ENCODE measurements at regions not wholly inside any gene's neighbourhood (a gene's known extent, or its start where the extent isn't known, plus 50 kb on each side); places are given as distances from the start of the nearest gene placed in this dataset.

DNA sequence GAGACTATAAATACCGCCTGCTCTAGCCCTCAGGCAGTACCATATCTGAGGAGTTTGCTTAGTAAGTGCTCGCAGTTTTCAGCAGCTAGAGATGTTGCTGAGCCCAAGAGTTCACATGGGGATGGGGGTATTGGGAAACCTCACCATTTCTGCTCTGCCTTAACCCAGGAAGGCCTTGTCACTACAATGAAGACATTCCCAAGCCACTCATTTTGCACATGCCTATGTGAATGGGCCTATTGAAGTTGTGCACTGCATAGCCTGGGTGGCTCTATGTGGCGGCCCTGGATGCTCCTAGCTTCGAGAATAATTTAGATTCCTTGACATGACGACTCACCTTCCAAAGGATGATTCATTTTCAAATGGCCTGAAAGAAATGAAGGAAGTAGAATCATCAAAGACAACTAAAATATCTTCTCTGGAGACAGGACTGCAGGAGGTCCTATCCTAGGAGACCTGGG, 163.4 kb downstream of the ADAMTS15 start:
- Histone ChIP-seq H3K9me3 (no peaks in the 10 kb centered on the region), H3K36me3 (no peaks in the 10 kb centered on the region), H3K4me1 (peaks cover 17 to 30% of the 10 kb centered on the region in 2 donors), H3K27me3 (no peaks in the 10 kb centered on the region), H3K4me3 (no peak overlapping the region), H3K27ac (peak overlapping the region in 1 of 4 donors; percentile 73)
- DNase-seq, result no peak
- no peak for ATAC-seq
- TF ChIP-seq POLR2A (IDR thresholded peaks at IDR 0.05), result no peak
- TF ChIP-seq, protein P1, sequence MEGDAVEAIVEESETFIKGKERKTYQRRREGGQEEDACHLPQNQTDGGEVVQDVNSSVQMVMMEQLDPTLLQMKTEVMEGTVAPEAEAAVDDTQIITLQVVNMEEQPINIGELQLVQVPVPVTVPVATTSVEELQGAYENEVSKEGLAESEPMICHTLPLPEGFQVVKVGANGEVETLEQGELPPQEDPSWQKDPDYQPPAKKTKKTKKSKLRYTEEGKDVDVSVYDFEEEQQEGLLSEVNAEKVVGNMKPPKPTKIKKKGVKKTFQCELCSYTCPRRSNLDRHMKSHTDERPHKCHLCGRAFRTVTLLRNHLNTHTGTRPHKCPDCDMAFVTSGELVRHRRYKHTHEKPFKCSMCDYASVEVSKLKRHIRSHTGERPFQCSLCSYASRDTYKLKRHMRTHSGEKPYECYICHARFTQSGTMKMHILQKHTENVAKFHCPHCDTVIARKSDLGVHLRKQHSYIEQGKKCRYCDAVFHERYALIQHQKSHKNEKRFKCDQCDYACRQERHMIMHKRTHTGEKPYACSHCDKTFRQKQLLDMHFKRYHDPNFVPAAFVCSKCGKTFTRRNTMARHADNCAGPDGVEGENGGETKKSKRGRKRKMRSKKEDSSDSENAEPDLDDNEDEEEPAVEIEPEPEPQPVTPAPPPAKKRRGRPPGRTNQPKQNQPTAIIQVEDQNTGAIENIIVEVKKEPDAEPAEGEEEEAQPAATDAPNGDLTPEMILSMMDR (IDR thresholded peaks at IDR 0.05 in 4 of 5, conservative IDR thresholded peaks at IDR 0.05 in 1 of 5), result no peak
- intact Hi-C loops (cut with DNase I; ENCODE audit: low total_unique reads), result no loop called here
- in situ Hi-C loops (cut with MboI; ENCODE audit: low sequenced_read_pairs in 4 of 4), result no loop called here

GRCh38 chr11:130612291-130612851, 163.9 kb downstream of the ADAMTS15 start:
- intact Hi-C loops (cut with DNase I; ENCODE audit: low total_unique reads), result no loop called here

GRCh38 chr11:130613396-130613795, 165.0 kb downstream of the ADAMTS15 start:
- no peak for TF ChIP-seq POLR2A (IDR thresholded peaks at IDR 0.05)
- TF ChIP-seq, protein P1 (IDR thresholded peaks at IDR 0.05 in 4 of 5, conservative IDR thresholded peaks at IDR 0.05 in 1 of 5), result no peak
- Histone ChIP-seq H3K36me3 (no peaks in the 10 kb centered on the region), H3K27ac (no peak overlapping the region), H3K27me3 (no peaks in the 10 kb centered on the region), H3K4me1 (peaks cover 14 to 30% of the 10 kb centered on the region in 2 donors), H3K9me3 (no peaks in the 10 kb centered on the region), H3K4me3 (no peak overlapping the region)
- intact Hi-C loops (cut with DNase I; ENCODE audit: low total_unique reads) (no loop called here), in situ Hi-C loops (cut with MboI; ENCODE audit: low sequenced_read_pairs in 4 of 4) (no loop called here)
- ATAC-seq (no peak), DNase-seq (no peak)

More at GRCh38 chr11:130612291-130612851, 163.9 kb downstream of the ADAMTS15 start:
- DNase-seq, result no peak
- no peak for ATAC-seq
- Histone ChIP-seq H3K36me3 (no peaks in the 10 kb centered on the region), H3K9me3 (no peaks in the 10 kb centered on the region), H3K4me1 (peaks cover 14 to 30% of the 10 kb centered on the region in 2 donors), H3K27me3 (no peaks in the 10 kb centered on the region), H3K27ac (peak overlapping the region in 1 of 4 donors; percentile 17), H3K4me3 (no peak overlapping the region)
- in situ Hi-C loops (cut with MboI; ENCODE audit: low sequenced_read_pairs in 4 of 4), result no loop called here
- TF ChIP-seq POLR2A (IDR thresholded peaks at IDR 0.05), result no peak
- TF ChIP-seq, protein P1 (IDR thresholded peaks at IDR 0.05 in 4 of 5, conservative IDR thresholded peaks at IDR 0.05 in 1 of 5), result no peak

DNA sequence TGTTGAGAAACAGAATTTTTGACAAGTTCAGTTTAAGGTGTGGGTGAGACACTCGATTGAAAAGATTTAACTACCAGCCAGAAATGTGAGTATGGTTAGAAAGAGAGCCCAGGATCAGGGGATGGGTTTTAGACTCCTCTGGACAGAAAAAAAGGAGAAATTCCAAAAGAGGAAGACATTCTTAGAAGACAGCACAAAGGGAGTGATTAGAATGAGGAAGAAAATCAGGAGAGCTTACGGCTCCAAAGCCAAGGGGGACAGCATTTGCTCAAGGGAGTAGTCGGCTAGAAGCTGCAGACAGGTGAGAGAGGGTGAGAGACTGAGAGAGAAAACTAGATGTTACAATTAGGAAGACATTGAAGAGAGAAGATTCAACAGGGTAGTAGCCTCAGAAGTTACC, 166.1 kb downstream of the ADAMTS15 start:
- Histone ChIP-seq H3K27me3 (no peaks in the 10 kb centered on the region), H3K4me1 (peaks cover 8 to 25% of the 10 kb centered on the region in 2 donors), H3K9me3 (no peaks in the 10 kb centered on the region), H3K36me3 (no peaks in the 10 kb centered on the region), H3K27ac (no peak overlapping the region), H3K4me3 (no peak overlapping the region)
- ATAC-seq, result no peak
- TF ChIP-seq, protein P1 (IDR thresholded peaks at IDR 0.05 in 4 of 5, conservative IDR thresholded peaks at IDR 0.05 in 1 of 5), result no peak
- no peak for TF ChIP-seq POLR2A (IDR thresholded peaks at IDR 0.05)
- in situ Hi-C loops (cut with MboI; ENCODE audit: low sequenced_read_pairs in 4 of 4), result no loop called here
- no peak for DNase-seq
- intact Hi-C loops (cut with DNase I; ENCODE audit: low total_unique reads), result no loop called here

- no peak overlapping the region for H3K27ac ChIP-seq
- TF ChIP-seq POLR2A (IDR thresholded peaks at IDR 0.05), result no peak
- TF ChIP-seq, protein P1 (IDR thresholded peaks at IDR 0.05 in 4 of 5, conservative IDR thresholded peaks at IDR 0.05 in 1 of 5), result no peak
- no peak for ATAC-seq
- no peaks in the 10 kb centered on the region for H3K9me3 ChIP-seq
- H3K4me3 ChIP-seq, result no peak overlapping the region
- DNase-seq, result no peak
- intact Hi-C loops (cut with DNase I; ENCODE audit: low total_unique reads) (no loop called here), in situ Hi-C loops (cut with MboI; ENCODE audit: low sequenced_read_pairs in 4 of 4) (no loop called here)
- H3K36me3 ChIP-seq, result no peaks in the 10 kb centered on the region
- no peaks in the 10 kb centered on the region for H3K27me3 ChIP-seq
- H3K4me1 ChIP-seq, result peaks cover 4 to 18% of the 10 kb centered on the region in 2 donors
Measured at GRCh38 chr11:130615561-130615960, 167.1 kb downstream of the ADAMTS15 start.

Measured in gastrocnemius medialis (tissue), 4 donors.